ENCODE measurements at regions not wholly inside any gene's neighbourhood (a gene's known extent, or its start where the extent isn't known, plus 50 kb on each side); places are given as distances from the start of the nearest gene placed in this dataset.

DNA sequence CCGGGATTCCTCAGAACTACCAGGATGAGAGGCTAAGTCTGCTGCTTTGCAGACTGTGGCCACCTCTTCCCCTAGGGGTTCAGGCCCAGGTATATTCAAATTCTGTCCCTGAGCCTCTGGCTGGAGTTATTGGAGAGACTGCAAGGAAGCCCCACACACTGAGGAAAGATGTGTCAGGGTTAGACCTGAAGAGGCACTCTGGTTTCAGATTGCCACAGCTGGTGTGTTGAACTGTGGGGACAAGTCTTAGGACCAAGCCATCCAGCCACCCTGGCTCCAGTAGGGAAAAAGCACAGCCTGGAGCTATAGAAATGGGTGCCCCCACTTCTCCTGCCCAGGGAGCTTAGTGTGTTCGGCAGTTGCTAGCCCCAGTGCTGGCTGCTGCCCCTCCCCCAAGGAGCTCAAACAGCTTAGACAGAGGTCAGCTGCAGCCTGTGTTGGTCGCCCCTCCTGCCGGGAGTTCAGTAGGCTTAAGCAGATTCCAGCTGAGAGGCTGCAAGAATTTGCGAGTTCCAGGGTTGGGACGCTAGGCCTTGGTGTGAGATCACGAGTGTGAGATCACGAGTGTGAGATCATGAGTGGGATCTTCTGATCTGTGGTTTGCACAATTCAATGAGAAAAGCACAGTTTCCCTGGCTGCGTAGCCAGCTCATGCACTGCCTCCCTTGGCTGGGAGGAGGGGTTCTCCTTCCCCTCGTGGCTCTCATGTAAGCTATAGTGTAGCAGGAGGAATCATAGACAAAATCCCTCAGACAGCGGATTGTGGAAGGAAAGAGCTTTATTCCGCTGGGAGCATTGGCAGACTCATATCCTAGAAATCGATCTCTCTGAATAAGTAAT, 552.1 kb upstream of the CHORDC1 start:
- H3K4me3 ChIP-seq, result no peak overlapping the region
- no peak overlapping the region for H3K27ac ChIP-seq
- WGBS, 10 experiments, result 0 to 92% (median 48%) methylated on average over 1 to 10 of the region's 13 CpGs; no CpG with 5 or more reads in 3 of the 10 experiments
- ATAC-seq (replicated peaks in 6 of 8), result peak in 4 of 8 experiments; percentile 34 to 55 (median 46)
- peaks cover 3 to 8% of the 10 kb centered on the region in 2 donors for H3K4me1 ChIP-seq (replicated peaks in 1 of 2)
- in situ Hi-C loops (cut with MboI; ENCODE audit: low pct_unique_long_range_greater_than_20kb in 2 of 9, low sequenced_read_pairs in 9 of 9, unreplicated experiment in 9 of 9), result no loop called here

DNA sequence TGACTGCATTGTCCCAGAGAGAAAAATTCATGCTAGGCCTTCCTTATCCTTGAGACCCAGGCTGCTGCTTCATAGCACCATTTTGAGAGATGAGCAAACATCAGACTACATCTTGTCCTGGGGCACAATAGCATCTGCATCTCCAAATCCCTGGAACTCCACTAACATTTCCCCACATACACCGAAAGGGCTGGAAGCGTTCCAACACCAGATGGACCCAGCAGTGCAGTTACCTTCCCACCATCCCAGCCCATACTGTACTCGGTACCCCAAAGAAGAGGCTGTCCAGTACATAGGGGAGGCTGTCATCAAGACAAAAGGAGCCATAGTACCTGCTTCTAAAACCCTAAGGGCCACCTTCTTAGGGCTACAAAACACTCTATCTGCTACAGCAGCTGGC, 547.2 kb upstream of the CHORDC1 start:
- in situ Hi-C loops (cut with MboI; ENCODE audit: low pct_unique_long_range_greater_than_20kb in 2 of 9, low sequenced_read_pairs in 9 of 9, unreplicated experiment in 9 of 9), result no loop called here
- Histone ChIP-seq H3K27ac (no peak overlapping the region), H3K4me3 (no peak overlapping the region), H3K4me1 (replicated peaks in 1 of 2) (peaks cover 0 to 2% of the 10 kb centered on the region in 2 donors)
- ATAC-seq (replicated peaks in 6 of 8), result no peak
- WGBS, 10 experiments, result 0 to 100% (median 43%) methylated on average over 1 to 3 of the region's 3 CpGs; no CpG with 5 or more reads in 6 of the 10 experiments

DNA sequence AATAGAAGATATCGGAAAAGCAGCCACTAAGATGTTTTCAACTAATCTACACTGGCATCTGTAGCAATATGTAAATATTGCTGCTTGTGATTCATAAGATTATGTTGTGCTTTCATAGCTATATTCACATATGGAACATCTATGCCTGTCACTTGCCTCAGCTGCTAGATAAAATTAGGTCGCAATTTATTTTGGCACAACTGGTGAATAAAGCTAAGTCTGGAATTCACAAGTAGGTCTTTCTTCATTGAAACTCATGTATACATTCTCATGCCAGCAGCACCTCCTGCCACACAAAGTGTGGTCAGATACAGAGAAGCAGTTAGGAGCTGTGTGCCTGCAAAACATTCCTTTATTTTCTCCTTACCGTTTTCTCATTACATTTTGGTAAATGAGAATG, 543.3 kb upstream of the CHORDC1 start:
- Histone ChIP-seq H3K27ac (no peak overlapping the region), H3K4me1 (replicated peaks in 1 of 2) (no peaks in the 10 kb centered on the region), H3K4me3 (no peak overlapping the region)
- 6 to 96% (median 85%) methylated on average over 1 to 3 of the region's 3 CpGs for WGBS, 10 experiments
- in situ Hi-C loops (cut with MboI; ENCODE audit: low pct_unique_long_range_greater_than_20kb in 2 of 9, low sequenced_read_pairs in 9 of 9, unreplicated experiment in 9 of 9), result no loop called here
- peak in 1 of 8 experiments; percentile 51 for ATAC-seq (replicated peaks in 6 of 8)

DNA sequence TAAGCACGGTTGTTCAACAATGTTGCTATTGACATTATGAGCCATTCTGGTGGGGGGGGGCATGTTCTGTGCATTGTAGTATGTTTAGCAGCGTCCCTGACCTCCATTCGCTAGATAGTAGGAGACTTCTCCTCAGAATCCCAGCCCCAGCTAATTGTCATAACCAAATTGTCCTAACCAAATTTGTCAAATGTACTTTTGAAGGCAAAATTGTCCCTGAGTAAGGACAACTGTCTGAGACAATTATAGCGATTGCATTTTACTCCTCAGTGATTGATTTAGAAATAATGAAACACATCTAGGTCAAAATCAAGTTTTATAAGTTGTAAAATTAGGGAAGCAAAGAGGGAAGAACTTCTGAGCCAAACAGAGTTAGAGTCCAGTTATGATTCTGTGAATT, 541.8 kb upstream of the CHORDC1 start:
- 4 to 100% (median 72%) methylated on average over 1 to 4 of the region's 4 CpGs; no CpG with 5 or more reads in 1 of the 10 experiments for WGBS, 10 experiments
- in situ Hi-C loops (cut with MboI; ENCODE audit: low pct_unique_long_range_greater_than_20kb in 2 of 9, low sequenced_read_pairs in 9 of 9, unreplicated experiment in 9 of 9), result no loop called here
- Histone ChIP-seq H3K4me3 (no peak overlapping the region), H3K27ac (no peak overlapping the region), H3K4me1 (replicated peaks in 1 of 2) (no peaks in the 10 kb centered on the region)
- no peak for ATAC-seq (replicated peaks in 6 of 8)

DNA sequence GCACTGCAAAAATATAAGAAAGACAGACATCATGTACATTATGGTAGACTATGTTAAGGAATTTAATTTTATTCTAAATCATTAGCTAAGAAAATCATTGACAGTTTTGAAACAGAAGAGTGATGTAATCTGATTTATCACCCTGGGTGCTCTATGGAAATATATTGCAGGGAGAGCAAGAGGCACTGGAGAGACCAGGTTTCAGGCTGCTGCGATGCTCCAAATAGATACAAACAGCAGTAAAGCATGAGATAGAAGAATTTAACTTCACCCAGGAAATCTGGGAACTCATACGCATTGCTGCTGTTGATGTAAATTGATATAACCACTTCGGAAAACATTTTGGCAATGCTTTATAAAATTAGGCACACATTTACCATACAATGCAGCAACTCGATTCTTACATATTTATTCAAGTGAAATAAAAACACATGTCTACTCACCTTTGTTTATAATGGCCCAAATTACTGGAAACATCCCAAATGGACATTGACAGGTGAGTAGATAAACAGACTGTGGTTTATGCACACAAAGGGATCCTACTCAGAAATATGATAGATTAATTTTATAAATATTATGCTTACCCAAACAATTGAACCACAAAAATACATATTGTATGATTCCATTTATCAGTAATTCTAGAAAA, 535.1 kb upstream of the CHORDC1 start:
- in situ Hi-C loops (cut with MboI; ENCODE audit: low pct_unique_long_range_greater_than_20kb in 2 of 9, low sequenced_read_pairs in 9 of 9, unreplicated experiment in 9 of 9), result no loop called here
- no peak overlapping the region for H3K27ac ChIP-seq
- no peaks in the 10 kb centered on the region for H3K4me1 ChIP-seq (replicated peaks in 1 of 2)
- 0 to 96% (median 41%) methylated on average over 1 to 4 of the region's 4 CpGs; no CpG with 5 or more reads in 1 of the 10 experiments for WGBS, 10 experiments
- peak in 3 of 8 experiments; percentile 61 to 70 (median 68) for ATAC-seq (replicated peaks in 6 of 8)
- H3K4me3 ChIP-seq, result no peak overlapping the region

DNA sequence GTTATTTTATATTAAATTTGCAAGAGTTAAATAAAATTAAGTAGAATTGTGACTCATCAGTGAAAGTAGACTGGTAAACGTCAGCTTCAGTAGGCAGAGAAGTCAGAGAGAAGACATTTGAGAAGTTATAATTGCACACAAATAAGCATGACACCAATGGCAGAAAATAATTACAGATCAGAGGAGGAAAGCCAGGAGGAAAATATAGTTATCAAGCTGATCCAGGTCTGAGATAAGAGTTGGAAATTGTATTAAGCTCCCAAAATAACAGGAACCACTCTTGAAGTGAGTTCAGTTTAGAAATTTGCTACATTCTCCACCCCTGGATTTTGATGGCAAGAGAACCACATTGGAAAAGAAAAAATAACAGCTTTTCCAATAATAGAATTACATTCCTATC, 533.8 kb upstream of the CHORDC1 start:
- 0 to 89% (median 63%) methylated on average over 1 of the region's 1 CpG for WGBS, 10 experiments
- no peaks in the 10 kb centered on the region for H3K4me1 ChIP-seq (replicated peaks in 1 of 2)
- H3K27ac ChIP-seq, result no peak overlapping the region
- no peak overlapping the region for H3K4me3 ChIP-seq
- no peak for ATAC-seq (replicated peaks in 6 of 8)
- in situ Hi-C loops (cut with MboI; ENCODE audit: low pct_unique_long_range_greater_than_20kb in 2 of 9, low sequenced_read_pairs in 9 of 9, unreplicated experiment in 9 of 9), result no loop called here

DNA sequence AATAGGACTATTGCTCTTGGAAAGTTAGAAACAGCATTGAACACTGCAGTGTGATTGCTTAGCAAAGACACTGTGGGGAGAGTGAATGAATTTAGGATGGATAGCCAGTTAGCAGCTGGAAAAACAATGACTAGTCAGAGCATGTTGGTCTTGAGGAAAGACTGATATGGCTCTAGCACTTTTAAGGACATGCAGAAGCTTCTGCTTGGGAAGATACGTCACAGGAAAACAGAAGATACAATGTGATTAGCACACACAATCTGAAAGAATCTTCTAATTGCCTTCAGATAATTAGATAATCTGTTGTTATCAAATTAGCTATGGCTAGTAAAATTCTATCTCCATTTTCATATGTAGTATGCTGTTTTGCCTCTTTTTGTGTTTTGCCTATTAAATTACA, 530.7 kb upstream of the CHORDC1 start:
- no peak for ATAC-seq (replicated peaks in 6 of 8)
- WGBS, 10 experiments, result 0 to 100% (median 63%) methylated on average over 1 of the region's 1 CpG; no CpG with 5 or more reads in 1 of the 10 experiments
- Histone ChIP-seq H3K4me1 (replicated peaks in 1 of 2) (no peaks in the 10 kb centered on the region), H3K27ac (no peak overlapping the region), H3K4me3 (no peak overlapping the region)
- in situ Hi-C loops (cut with MboI; ENCODE audit: low pct_unique_long_range_greater_than_20kb in 2 of 9, low sequenced_read_pairs in 9 of 9, unreplicated experiment in 9 of 9), result no loop called here

DNA sequence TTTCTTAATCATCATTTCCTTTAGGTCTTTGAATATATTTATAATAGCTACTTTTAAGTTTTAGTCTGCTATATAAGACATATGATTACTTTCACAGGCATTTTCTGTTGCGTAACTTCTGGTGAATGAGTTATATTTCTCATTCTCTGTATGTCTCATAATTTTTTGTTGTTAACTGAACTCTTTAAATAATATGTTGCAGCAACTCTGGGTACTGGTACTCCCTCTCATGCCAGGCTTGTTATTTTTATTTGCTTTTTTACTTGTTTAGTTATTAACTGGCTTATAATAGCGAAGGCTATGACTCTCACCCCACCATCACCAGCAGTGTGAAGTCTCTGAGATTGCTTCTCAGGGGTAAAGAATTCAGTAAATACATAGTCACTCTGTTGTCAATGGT, 524.2 kb upstream of the CHORDC1 start:
- no peak for ATAC-seq (replicated peaks in 6 of 8)

DNA sequence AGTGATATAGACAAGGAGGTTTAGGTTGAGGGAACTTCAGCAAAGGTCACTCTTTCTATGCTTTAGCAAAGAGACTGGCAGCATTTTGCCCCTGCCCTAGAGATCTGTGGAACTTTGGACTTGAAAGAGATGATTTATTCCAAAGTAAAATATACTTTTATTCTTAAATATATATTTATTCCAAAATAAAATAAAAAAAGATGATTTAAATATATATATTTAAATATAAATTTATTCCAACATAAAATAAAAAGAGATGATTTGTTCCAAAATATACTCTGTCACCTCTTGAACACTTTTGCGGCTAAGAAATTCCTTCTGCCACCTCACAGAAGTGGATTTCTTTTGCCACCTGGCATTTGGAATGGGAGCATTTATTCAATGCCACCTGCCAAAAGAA, 521.3 kb upstream of the CHORDC1 start:
- Histone ChIP-seq H3K4me1 (replicated peaks in 1 of 2) (no peaks in the 10 kb centered on the region), H3K4me3 (no peak overlapping the region), H3K27ac (no peak overlapping the region)
- WGBS, 10 experiments, result 0 to 100% (median 9%) methylated on average over 1 of the region's 1 CpG; no CpG with 5 or more reads in 5 of the 10 experiments
- ATAC-seq (replicated peaks in 6 of 8), result no peak
- in situ Hi-C loops (cut with MboI; ENCODE audit: low pct_unique_long_range_greater_than_20kb in 2 of 9, low sequenced_read_pairs in 9 of 9, unreplicated experiment in 9 of 9), result no loop called here

More for the DNA sequence above, 524.2 kb upstream of the CHORDC1 start:
- no peak overlapping the region for H3K4me3 ChIP-seq
- in situ Hi-C loops (cut with MboI; ENCODE audit: low pct_unique_long_range_greater_than_20kb in 2 of 9, low sequenced_read_pairs in 9 of 9, unreplicated experiment in 9 of 9), result no loop called here
- WGBS, 10 experiments, result 0 to 83% (median 47%) methylated on average over 1 to 2 of the region's 2 CpGs; no CpG with 5 or more reads in 1 of the 10 experiments
- H3K27ac ChIP-seq, result no peak overlapping the region
- H3K4me1 ChIP-seq (replicated peaks in 1 of 2), result no peaks in the 10 kb centered on the region

DNA sequence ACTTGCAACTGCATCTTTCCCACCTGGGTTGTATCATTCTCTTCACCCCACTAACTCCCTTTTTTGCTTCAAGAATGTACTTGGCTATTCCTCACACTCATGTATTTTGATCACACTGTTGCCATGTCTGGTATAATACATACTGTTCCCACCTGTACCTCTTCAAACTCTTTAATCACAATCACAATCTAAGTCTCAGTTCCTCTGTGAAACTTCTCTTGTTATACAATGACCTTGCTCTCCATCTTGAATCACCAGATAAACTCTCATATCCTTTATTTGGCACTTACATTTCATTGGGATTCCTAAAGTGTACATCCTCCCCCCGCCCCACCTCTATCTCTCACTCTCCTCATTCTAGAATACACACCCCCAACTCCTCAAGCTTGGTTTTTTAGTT, 516.0 kb upstream of the CHORDC1 start:
- in situ Hi-C loops (cut with MboI; ENCODE audit: low pct_unique_long_range_greater_than_20kb in 2 of 9, low sequenced_read_pairs in 9 of 9, unreplicated experiment in 9 of 9), result no loop called here
- Histone ChIP-seq H3K27ac (no peak overlapping the region), H3K4me1 (replicated peaks in 1 of 2) (peaks cover 4 to 11% of the 10 kb centered on the region in 2 donors), H3K4me3 (no peak overlapping the region)
- WGBS, 10 experiments, result 9 to 100% (median 79%) methylated on average over 1 of the region's 1 CpG; no CpG with 5 or more reads in 6 of the 10 experiments
- no peak for ATAC-seq (replicated peaks in 6 of 8)

DNA sequence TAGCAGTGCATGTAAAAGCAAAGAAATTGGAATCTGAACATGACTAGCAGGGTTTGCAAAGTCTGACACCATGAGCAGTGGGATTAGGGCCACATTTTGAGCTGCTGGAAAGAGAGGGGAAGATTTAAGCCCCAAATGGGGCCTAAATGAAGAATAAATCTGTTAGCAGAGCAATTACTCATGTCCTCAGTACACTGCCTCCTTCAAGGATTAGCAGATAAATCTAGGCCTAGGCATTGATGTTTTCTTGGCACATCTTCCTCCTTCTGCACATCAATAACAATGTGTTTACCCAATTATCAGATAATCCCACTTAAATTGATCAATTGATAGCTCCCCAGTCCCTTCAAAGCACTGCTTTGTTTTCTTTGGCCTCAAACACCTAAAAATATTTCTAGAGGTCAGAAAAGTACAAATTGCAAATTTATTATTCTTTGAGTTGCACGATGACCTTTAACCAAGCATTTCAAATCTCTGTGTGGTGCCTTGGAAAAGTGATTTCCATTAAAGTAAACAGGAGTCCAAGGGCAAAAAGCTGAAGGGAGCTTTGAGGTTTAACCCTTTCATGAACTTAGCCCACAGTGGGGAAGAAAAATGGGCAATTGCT, 514.7 kb upstream of the CHORDC1 start:
- ATAC-seq (replicated peaks in 6 of 8), result peak in 2 of 8 experiments; percentile 27 to 32
- no peak overlapping the region for H3K27ac ChIP-seq
- H3K4me3 ChIP-seq, result no peak overlapping the region
- peaks cover 4 to 11% of the 10 kb centered on the region in 2 donors for H3K4me1 ChIP-seq (replicated peaks in 1 of 2)
- WGBS, 10 experiments, result 0 to 10% (median 0%) methylated on average over 1 of the region's 1 CpG; no CpG with 5 or more reads in 4 of the 10 experiments
- in situ Hi-C loops (cut with MboI; ENCODE audit: low pct_unique_long_range_greater_than_20kb in 2 of 9, low sequenced_read_pairs in 9 of 9, unreplicated experiment in 9 of 9), result no loop called here

DNA sequence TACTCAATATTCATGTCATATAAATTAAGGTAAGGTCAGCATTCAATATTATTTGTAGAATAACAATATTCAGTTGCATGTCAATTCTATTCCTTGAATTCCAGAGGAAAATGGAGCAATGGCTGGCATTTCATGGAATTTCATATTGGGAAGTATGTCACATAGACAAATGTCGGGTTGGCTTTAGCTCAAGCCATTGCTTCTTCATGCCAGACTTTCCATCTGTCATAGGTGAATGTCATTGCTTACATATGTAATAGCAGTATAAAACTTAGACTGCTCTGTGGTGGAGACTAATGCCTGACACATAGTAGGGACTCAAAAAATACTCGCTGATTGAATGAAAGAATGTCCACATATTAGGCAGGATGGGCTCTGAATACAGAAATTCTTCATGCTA, 509.6 kb upstream of the CHORDC1 start:
- H3K4me1 ChIP-seq (replicated peaks in 1 of 2), result peaks cover 0 to 5% of the 10 kb centered on the region in 2 donors
- 6 to 86% (median 60%) methylated on average over 1 to 2 of the region's 2 CpGs; no CpG with 5 or more reads in 1 of the 10 experiments for WGBS, 10 experiments
- no peak overlapping the region for H3K4me3 ChIP-seq
- no peak overlapping the region for H3K27ac ChIP-seq
- ATAC-seq (replicated peaks in 6 of 8), result no peak
- in situ Hi-C loops (cut with MboI; ENCODE audit: low pct_unique_long_range_greater_than_20kb in 2 of 9, low sequenced_read_pairs in 9 of 9, unreplicated experiment in 9 of 9), result no loop called here

DNA sequence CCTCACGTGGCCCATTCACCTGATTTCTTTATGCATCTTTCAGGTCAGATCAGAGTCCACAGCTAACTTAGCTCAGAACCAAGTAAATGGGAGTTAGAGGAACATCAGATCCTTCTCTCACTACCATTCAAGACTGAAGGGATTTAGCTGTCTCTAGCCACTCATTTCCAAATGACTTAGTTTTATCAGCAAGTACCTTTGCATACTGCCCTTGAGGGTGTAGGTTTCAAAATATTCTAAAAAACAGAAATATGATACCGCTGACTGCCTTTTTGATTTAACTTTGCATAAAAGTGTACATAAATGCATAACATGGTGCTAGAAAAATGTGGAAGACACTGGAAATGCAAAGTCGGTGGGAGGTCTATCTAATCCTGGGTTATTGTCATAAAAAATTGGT, 500.6 kb upstream of the CHORDC1 start:
- Histone ChIP-seq H3K27ac (no peak overlapping the region), H3K4me3 (no peak overlapping the region), H3K4me1 (replicated peaks in 1 of 2) (no peaks in the 10 kb centered on the region)
- in situ Hi-C loops (cut with MboI; ENCODE audit: low pct_unique_long_range_greater_than_20kb in 2 of 9, low sequenced_read_pairs in 9 of 9, unreplicated experiment in 9 of 9), result no loop called here
- ATAC-seq (replicated peaks in 6 of 8), result peak in 2 of 8 experiments; percentile 51 to 67
- 14 to 100% (median 84%) methylated on average over 1 to 3 of the region's 3 CpGs for WGBS, 10 experiments
